B cell (primary cell): ENCODE measurements at regions not wholly inside any gene's neighbourhood (a gene's known extent, or its start where the extent isn't known, plus 50 kb on each side); places are given as distances from the start of the nearest gene placed in this dataset.

Experiments used
- ATAC-seq: fragments of 200-7000 bp; cut with Tn5 transposase; one replicate; pipeline ENCODE4 v1.10.0; 2021; ENCODE audit warnings: low read depth, mild to moderate bottlenecking, moderate number of reproducible peaks, moderate library complexity
- CTCF ChIA-PET: fragments of 350-600 bp; sonication (Branson Sonifier 250); formaldehyde crosslinking; loops from one replicate; lab custom pipeline; 2021; ENCODE audit warnings: antibody characterized with exemption, inconsistent platforms; lab: Charles Lee
- POLR2A ChIA-PET: fragments of 350-600 bp; sonication (Branson Sonifier 250); formaldehyde crosslinking; loops from one replicate; lab custom pipeline; 2021; ENCODE audit warnings: antibody characterized with exemption; lab: Charles Lee
- DNase-seq: peaks from one replicate; pipeline ENCODE4 v3.0.0; 2013
- H2AFZ ChIP-seq: 2 replicates; pipeline ENCODE4 v1.6.1; 2012; ENCODE audit warnings: mild to moderate bottlenecking, low read depth, low read length; ENCODE audit not compliant: insufficient read depth, poor library complexity, severe bottlenecking
- H3K27ac ChIP-seq, 2 donors: 1 replicate in 1 of 2; 2 replicates in 1 of 2; pipeline ENCODE4 v1.5.1; 2012 to 2013; ENCODE audit warnings: low read length in 2 of 2, mild to moderate bottlenecking in 2 of 2, moderate library complexity in 1 of 2
- H3K27me3 ChIP-seq, 4 experiments: fragments of 200-600 bp in 1 of 4; sonication (generic) in 1 of 4; replicated peaks in 1 of 4; 1 replicate in 2 of 4; 2 replicates in 2 of 4; pipeline versions ENCODE4 v1.6.1 to v1.7.0; 2013 to 2016; ENCODE audit warnings: low read length in 3 of 4, mild to moderate bottlenecking in 2 of 4, mixed read lengths in 1 of 4, moderate library complexity in 1 of 4; ENCODE audit not compliant: insufficient read depth in 4 of 4, control insufficient read depth in 3 of 4; ENCODE audit errors: control extremely low read depth in 1 of 4
- H3K36me3 ChIP-seq, 2 experiments: replicated peaks in 1 of 2; 1 replicate in 1 of 2; 2 replicates in 1 of 2; pipeline versions ENCODE4 v1.6.1 to v1.7.1; 2013; ENCODE audit warnings: low read length in 1 of 2; ENCODE audit not compliant: insufficient read depth in 2 of 2, control insufficient read depth in 1 of 2; ENCODE audit errors: control extremely low read depth in 1 of 2, extremely low read depth in 1 of 2
- H3K4me1 ChIP-seq, 2 donors: fragments of 200-600 bp in 1 of 2; sonication (generic) in 1 of 2; 1 replicate in 1 of 2; 2 replicates in 1 of 2; pipeline versions ENCODE4 v1.5.1 to v1.6.1; 2013 to 2017; ENCODE audit warnings: low read length in 2 of 2; ENCODE audit not compliant: control insufficient read depth in 2 of 2, insufficient read depth in 2 of 2
- H3K4me2 ChIP-seq: replicated peaks from 2 replicates; pipeline ENCODE3; 2012; ENCODE audit warnings: mild to moderate bottlenecking, low read depth, low read length; ENCODE audit not compliant: poor library complexity, severe bottlenecking
- H3K4me3 ChIP-seq, 5 experiments: fragments of 200-600 bp in 1 of 5; sonication (generic) in 1 of 5; 1 replicate in 3 of 5; 2 replicates in 2 of 5; pipeline versions ENCODE4 v1.5.1 to v1.7.0; 2011 to 2016; ENCODE audit warnings: low read length in 4 of 5, mild to moderate bottlenecking in 4 of 5, low read depth in 2 of 5, control low read depth in 1 of 5, moderate library complexity in 1 of 5; ENCODE audit not compliant: insufficient read depth in 1 of 5; ENCODE audit errors: control extremely low read depth in 1 of 5, extremely low read depth in 1 of 5
- H3K79me2 ChIP-seq: fragments of 200-600 bp; sonication (generic); one replicate; pipeline ENCODE4 v1.6.0; 2016; ENCODE audit warnings: low read length; ENCODE audit not compliant: control insufficient read depth, insufficient read depth
- H3K9ac ChIP-seq: fragments of 200-600 bp; sonication (generic); 2 replicates; pipeline ENCODE4 v1.6.1; 2017; ENCODE audit warnings: mild to moderate bottlenecking, low read length, moderate library complexity
- H3K9me3 ChIP-seq, 3 donors: one replicate each; pipeline versions ENCODE4 v1.6.1 to v1.7.1; 2013; ENCODE audit warnings: low read length in 2 of 3; ENCODE audit not compliant: control insufficient read depth in 2 of 3, insufficient read depth in 1 of 3; ENCODE audit errors: control extremely low read depth in 1 of 3
- H4K20me1 ChIP-seq: 2 replicates; pipeline ENCODE4 v1.6.0; 2012; ENCODE audit warnings: mild to moderate bottlenecking, low read length; ENCODE audit not compliant: insufficient read depth, control insufficient read depth, poor library complexity, severe bottlenecking
- H3K27ac Mint-ChIP-seq: one replicate; pipeline ENCODE4 v1.8.0; 2021; ENCODE audit warnings: mixed read lengths
- H3K27me3 Mint-ChIP-seq: one replicate; pipeline ENCODE4 v1.8.0; 2021; ENCODE audit warnings: mixed read lengths
- H3K4me1 Mint-ChIP-seq: one replicate; pipeline ENCODE4 v1.8.0; 2021; ENCODE audit warnings: mixed read lengths
- H3K4me3 Mint-ChIP-seq: one replicate; pipeline ENCODE4 v1.8.0; 2021; ENCODE audit warnings: mixed read lengths
- H3K9me3 Mint-ChIP-seq: one replicate; pipeline ENCODE4 v1.8.0; 2022; ENCODE audit warnings: mixed read lengths; ENCODE audit not compliant: insufficient read depth
- EZH2 ChIP-seq: IDR thresholded peaks from 2 replicates; pipeline ENCODE4 v1.6.1; 2012; ENCODE audit warnings: borderline replicate concordance, low read depth, mild to moderate bottlenecking, moderate library complexity, low read length; ENCODE audit not compliant: insufficient read depth, poor library complexity, severe bottlenecking
- WGBS: methylation state at CpG from one replicate; pipeline ENCODE4 v1.1.5; 2013; ENCODE audit warnings: missing lambda C conversion rate; ENCODE audit not compliant: insufficient coverage; 5-methylcytosine and 5-hydroxymethylcytosine counted together
- intact Hi-C: fragments of 100-400 bp; cut with micrococcal nuclease; formaldehyde crosslinking; loops from one replicate; pipeline ENCODE4 v1.10.0; 2022
- TF ChIP-seq, protein P1 (sequence below): fragments of 200-600 bp; IDR thresholded peaks from one replicate; pipeline ENCODE4 v1.8.0; 2022; ENCODE audit warnings: antibody characterized with exemption, mild to moderate bottlenecking

DNA sequence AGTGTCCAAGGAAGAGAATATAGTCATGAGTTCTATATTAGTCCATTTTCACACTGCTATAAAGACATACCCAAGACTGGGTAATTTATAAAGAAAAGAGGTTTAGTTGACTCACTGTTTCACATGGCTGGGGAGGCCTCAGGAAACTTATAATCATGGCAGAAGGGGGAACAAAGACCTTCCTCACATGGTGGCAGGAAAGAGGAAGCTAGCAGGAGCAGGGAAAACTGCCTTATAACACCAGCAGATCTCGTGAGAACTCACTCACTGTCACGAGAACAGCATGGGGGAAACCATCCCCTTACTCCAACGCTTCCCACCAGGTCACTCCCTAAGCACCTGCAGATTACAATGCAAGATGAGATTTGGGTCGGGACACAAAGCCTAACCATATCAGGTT is 139.0 kb upstream of the ZNF438 start:
- no peak overlapping the region for H3K4me3 ChIP-seq
- peaks cover 0 to 10% (median 2%) of the 10 kb centered on the region in 3 donors for H3K9me3 ChIP-seq
- H3K79me2 ChIP-seq: no peaks in the 10 kb centered on the region
- no peaks in the 10 kb centered on the region for H3K4me1 ChIP-seq
- ChIA-PET POLR2A (no interaction called here), CTCF (no interaction called here)
- H2AFZ ChIP-seq: no peak overlapping the region
- DNase-seq (no peak), ATAC-seq (no peak)
- Mint-ChIP-seq H3K9me3 (peaks cover 12% of the 10 kb centered on the region), H3K27ac (no peak overlapping the region), H3K4me3 (no peak overlapping the region), H3K4me1 (no peaks in the 10 kb centered on the region), H3K27me3 (peaks cover 22% of the 10 kb centered on the region)
- 94% methylated on average over 2 of the region's 4 CpGs for WGBS
- H3K27me3 ChIP-seq: peaks cover 0 to 6% (median 0%) of the 10 kb centered on the region in 4 experiments
- H3K4me2 ChIP-seq: no peak overlapping the region
- H3K36me3 ChIP-seq: no peaks in the 10 kb centered on the region
- intact Hi-C loops: no loop called here
- TF ChIP-seq, protein P1, sequence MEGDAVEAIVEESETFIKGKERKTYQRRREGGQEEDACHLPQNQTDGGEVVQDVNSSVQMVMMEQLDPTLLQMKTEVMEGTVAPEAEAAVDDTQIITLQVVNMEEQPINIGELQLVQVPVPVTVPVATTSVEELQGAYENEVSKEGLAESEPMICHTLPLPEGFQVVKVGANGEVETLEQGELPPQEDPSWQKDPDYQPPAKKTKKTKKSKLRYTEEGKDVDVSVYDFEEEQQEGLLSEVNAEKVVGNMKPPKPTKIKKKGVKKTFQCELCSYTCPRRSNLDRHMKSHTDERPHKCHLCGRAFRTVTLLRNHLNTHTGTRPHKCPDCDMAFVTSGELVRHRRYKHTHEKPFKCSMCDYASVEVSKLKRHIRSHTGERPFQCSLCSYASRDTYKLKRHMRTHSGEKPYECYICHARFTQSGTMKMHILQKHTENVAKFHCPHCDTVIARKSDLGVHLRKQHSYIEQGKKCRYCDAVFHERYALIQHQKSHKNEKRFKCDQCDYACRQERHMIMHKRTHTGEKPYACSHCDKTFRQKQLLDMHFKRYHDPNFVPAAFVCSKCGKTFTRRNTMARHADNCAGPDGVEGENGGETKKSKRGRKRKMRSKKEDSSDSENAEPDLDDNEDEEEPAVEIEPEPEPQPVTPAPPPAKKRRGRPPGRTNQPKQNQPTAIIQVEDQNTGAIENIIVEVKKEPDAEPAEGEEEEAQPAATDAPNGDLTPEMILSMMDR: no peak
- no peak for TF ChIP-seq EZH2
- no peak overlapping the region for H3K9ac ChIP-seq
- H4K20me1 ChIP-seq: no peaks in the 10 kb centered on the region
- H3K27ac ChIP-seq: no peak overlapping the region

DNA sequence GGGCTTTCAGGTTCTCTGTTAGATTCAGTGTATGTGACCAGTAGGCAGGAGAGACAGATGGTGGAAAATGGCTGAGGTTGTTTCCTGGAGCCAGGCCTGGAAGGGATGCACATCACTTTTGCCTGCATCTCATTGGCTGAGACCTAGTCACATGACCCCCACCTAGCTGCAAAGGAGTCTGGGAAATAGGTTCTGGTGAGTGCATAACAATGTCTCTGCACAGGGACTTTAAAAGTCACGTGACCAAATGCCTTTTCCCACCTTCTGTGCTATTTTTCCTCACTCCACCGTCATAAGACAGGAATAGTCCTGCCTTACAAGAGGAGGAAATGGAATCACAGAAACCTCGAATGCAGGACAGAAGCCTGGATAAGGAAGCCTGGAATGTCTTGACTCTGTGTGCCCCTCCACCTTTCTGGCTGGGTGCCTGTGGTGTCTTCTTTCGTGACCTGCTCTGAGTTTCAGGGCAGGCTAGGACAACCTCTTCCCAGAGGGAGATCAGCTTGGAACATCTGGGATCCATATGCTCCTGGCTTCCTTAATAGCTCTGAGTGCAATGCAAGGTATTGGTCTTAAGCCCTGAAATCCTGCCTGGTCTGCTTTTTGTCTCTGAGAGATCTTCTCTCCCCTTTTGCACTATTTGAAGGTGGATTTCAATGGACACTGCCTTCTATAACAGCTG is 139.9 kb upstream of the ZNF438 start:
- Histone ChIP-seq H3K27ac (no peak overlapping the region), H3K79me2 (no peaks in the 10 kb centered on the region), H4K20me1 (no peaks in the 10 kb centered on the region), H3K27me3 (no peaks in the 10 kb centered on the region), H3K36me3 (no peaks in the 10 kb centered on the region), H3K9me3 (peaks cover 0 to 7% (median 0%) of the 10 kb centered on the region in 3 donors), H3K4me3 (no peak overlapping the region), H3K4me2 (no peak overlapping the region), H2AFZ (no peak overlapping the region), H3K9ac (no peak overlapping the region), H3K4me1 (no peaks in the 10 kb centered on the region)
- intact Hi-C loops: no loop called here
- H3K9me3 Mint-ChIP-seq: peaks cover 13% of the 10 kb centered on the region
- no peak for DNase-seq
- TF ChIP-seq, protein P1: no peak
- TF ChIP-seq EZH2: no peak
- CTCF ChIA-PET: no interaction called here
- no peak overlapping the region for H3K27ac Mint-ChIP-seq
- H3K4me3 Mint-ChIP-seq: no peak overlapping the region
- no peaks in the 10 kb centered on the region for H3K4me1 Mint-ChIP-seq
- 91% methylated on average over 4 of the region's 4 CpGs for WGBS
- no peak for ATAC-seq
- POLR2A ChIA-PET: no interaction called here
- peaks cover 18% of the 10 kb centered on the region for H3K27me3 Mint-ChIP-seq
